ENCODE measurements at regions not wholly inside any gene's neighbourhood (a gene's known extent, or its start where the extent isn't known, plus 50 kb on each side); places are given as distances from the start of the nearest gene placed in this dataset.

GRCh38 chr5:174785120-174785680, 60.8 kb downstream of the MSX2 start:
- H3K36me3 Mint-ChIP-seq (ENCODE audit: insufficient read depth): no peaks in the 10 kb centered on the region
- H3K4me3 Mint-ChIP-seq (ENCODE audit: low read depth): no peak overlapping the region
- DNase-seq (ENCODE audit: low spot score, unreplicated experiment): no peak
- TF ChIP-seq CTCF (IDR thresholded peaks at IDR 0.05; ENCODE audit: unreplicated experiment): no peak
- H3K4me1 Mint-ChIP-seq (ENCODE audit: low read depth): no peaks in the 10 kb centered on the region
- H3K9me3 Mint-ChIP-seq (ENCODE audit: low read depth): peaks cover 8% of the 10 kb centered on the region
- no peak overlapping the region for H3K27ac Mint-ChIP-seq
- no peaks in the 10 kb centered on the region for H3K27me3 Mint-ChIP-seq
